Stimulated activated CD4-positive, alpha-beta T cell treated with anti-CD3 and anti-CD28 coated beads, TNF-alpha, amount 100 ng/mL, for 4 hours (primary cell): ENCODE measurements at regions not wholly inside any gene's neighbourhood (a gene's known extent, or its start where the extent isn't known, plus 50 kb on each side); places are given as distances from the start of the nearest gene placed in this dataset.
A peak's percentile ranks its signal among the peaks of the same experiment; 100 is the strongest.
"Not testable (repeated sequence)": the region's sequence is repeated elsewhere in the genome, so short reads cannot be mapped to it uniquely, and the experiment has no call there.

Experiments
- DNase-seq, 3 experiments: peaks; one replicate each; pipeline ENCODE4 v3.0.0-alpha.2; 2020; ENCODE audit warnings: low read depth in 3 of 3

DNA sequence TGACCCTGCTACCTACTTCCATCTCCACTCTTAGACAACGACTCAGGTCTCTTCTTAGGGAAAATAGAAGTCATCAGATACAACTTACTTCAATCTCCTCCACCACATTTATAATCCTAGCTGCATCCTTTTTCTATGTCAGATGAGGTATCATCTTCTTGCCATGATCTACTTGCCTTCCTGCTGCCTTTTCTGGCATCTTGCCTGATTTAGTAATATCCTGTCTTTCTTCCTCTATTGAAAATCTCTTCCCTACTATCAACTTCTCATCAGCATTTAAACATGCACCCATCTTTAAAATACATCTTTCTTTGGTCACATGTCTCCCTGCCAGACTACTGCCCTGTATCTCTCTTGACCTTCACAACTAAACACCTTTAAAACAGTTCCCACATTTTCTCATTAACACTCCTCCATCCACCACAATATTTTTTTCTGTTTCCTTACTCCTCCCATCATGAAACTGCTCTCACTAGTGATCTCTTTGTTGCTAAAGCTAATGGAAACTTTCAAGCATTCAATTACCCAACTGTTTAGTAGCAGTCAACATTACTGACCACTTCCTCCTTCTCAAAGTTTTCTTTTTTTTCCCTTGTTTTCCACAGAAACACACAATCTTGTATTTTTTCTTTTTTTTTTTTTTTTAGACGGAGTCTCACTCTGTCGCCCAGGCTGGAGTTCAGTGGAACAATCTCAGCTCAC is 100.8 kb upstream of the CXorf66 start:
- no peak for DNase-seq

DNA sequence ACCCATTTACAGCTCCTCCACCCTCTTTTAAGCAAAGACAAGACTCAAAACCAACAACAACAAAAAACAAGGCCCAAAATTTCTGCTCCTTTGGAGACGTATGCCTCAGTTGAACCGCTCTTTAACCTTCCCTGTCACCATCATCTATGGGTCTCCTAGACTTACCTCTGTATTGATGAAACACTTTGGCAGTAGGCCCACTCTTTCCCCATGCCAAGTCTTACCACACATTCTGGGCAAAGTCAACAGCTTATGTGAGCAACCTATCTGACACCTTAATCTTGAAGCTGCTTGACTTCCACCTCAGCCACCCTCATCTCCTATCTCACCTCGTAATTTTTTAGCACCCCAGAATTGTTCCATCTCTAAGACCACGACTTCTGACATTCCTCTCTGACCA is 99.7 kb upstream of the CXorf66 start:
- DNase-seq = no peak

DNA sequence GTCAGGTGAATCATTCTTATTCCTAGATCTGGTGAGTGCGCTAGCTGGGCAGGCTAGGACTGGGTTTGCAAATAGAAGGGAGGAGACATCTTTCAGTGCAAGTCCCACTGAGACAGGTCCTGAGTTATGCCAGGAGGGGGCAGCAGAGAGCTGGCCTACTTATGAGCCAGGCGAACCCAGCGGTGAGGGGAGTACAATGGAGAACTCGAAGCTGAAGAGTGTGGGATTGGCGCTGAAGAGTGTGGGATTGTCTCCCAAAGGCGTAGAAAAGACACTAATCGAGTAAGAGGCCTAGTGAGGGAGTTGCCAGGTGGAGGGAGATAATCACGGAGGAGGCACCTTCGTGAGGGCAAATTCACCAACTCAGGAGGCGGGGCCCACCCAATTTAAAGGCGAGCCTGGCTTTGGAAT is 91.7 kb upstream of the CXorf66 start:
- peak in 2 of 3 experiments; percentile 3 to 19 for DNase-seq

DNA sequence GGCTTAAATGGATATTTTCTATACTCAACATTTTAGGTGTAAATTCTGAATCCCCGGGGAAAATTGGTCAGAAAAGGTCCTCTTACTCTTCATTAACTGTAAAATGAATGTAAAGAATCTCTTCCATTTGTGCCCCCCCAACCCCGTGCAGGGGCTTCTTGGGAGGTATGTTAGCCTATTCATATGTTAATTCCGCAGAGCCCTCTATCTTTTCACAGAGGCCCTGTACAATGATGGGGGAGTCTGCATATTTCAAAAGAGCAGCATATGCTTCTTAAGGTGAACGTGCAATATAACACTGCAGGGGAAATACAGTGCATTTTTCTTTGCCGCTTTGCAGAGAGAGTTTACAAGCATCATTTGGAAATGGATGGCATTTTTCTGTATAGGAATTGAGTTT is 88.5 kb upstream of the CXorf66 start:
- DNase-seq = no peak

DNA sequence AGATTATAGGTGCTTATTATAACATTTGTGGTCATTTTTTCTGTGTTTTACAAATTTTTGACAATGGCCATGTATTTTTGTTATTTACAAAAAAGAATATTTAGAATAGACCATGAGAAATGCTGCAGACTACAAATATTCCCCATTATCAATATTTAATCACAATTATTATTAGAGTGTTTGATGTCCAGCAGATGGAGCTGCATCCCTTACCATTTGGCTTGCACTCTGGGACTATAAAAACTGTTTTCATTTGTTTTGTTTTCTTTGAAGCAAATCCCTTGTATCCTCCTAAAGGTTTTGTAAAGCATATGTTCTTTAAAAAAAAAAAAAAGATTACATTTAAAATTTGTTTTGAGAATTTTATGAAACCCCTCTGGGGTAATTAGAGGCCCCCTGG is 85.6 kb upstream of the CXorf66 start:
- no peak for DNase-seq

DNA sequence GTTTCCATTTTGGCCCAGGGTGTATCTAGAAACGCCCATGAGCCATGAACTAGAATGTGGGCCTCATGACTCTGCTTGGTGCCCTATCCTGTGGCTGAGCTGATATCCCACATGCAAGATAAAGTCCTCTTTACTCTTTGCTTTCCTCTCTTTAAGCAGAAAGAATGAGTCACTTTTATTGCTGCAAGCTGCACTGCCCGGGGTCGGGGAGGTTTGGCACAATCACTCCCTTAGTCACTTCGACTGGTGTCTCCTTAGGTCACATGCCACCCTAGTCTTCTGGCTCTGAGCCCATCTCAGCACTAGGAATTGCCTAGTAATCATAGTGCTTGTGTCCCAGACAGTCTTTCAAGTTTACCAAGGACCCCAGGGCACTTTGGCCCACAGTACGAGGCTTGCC is 75.1 kb upstream of the CXorf66 start:
- no peak for DNase-seq

DNA sequence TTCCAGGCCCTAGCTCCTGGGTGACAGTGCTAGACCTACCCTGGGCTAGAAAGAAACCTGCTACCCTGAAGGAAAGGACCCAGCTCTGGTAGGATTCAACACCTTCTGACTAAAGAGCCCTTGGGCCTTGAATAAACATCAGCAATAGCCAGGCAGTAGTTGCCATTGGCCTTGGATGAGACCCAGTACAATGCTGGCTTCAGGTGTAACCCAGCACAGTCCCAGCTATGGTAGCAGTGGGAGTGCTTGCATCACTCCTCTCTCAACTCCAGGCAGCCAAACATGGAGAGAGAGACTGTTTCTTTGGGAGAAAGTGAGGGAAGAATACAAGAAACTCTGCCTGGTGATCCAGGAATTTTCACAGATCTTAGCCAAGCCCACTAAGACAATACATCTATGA is 73.5 kb upstream of the CXorf66 start:
- DNase-seq = no peak

DNA sequence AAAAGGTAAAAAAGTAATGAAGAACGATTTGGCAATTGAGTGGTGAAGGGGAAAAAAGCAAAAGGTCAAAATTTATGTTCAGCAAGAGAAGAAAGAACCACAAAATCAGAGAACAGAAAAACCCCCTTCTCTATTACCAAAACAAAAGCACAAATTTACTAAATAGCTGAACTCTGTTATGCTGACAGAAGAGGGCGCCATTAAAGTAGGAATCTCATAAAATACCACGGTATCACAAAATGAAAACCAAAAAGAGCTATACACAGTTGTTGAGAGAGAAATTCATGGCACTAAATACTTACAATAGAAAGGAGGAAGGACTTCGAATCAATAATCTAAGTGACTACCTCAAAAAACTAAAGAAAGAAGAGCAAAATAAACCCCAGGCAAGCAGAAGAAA is 69.6 kb upstream of the CXorf66 start:
- no peak for DNase-seq

DNA sequence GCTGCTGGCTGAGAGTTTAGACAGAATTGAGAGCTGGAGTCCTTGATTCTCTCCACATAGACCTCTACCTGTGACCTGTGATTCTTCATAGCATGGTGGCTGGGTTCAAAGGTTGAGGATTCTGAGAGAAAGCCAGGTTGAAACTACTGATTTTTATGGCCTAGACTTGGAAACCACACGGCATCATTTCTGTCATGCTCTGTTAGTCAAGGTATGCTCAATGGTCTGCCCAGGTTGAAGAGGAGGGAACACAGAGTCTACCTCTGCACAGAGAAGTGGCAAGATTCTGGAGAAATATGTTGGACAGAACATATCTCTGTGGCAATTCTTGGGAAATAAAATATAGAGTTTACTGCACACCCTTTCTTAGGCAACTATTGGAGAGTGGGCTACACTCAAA is 57.2 kb upstream of the CXorf66 start:
- no peak for DNase-seq

DNA sequence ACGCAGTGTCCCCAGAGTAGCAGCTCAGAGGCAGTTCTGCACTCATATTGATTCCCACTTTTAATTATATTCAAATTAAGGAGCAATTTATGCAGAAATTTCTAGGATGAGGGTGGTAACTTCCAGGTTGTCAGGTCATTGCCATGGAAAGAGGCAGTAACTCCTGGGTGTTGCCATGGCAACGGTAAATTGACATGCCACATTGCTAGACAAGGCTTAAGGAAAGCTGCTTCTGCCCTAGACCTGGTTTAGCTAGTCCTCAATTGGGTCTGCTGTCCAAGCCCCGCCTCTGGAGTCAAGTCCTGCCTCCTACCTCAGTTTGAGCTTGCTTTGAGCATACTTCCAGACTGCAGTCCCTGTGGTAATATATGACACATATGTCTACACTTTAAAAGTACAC is 53.8 kb upstream of the CXorf66 start:
- not testable (repeated sequence) for DNase-seq
